ENCODE measurements at regions not wholly inside any gene's neighbourhood (a gene's known extent, or its start where the extent isn't known, plus 50 kb on each side); places are given as distances from the start of the nearest gene placed in this dataset.

- TF ChIP-seq CTCF (IDR thresholded peaks at IDR 0.05 in 2 of 3, conservative IDR thresholded peaks at IDR 0.05 in 1 of 3; ENCODE audit: control insufficient read depth in 2 of 3, extremely low read depth in 1 of 3, insufficient read depth in 1 of 3, low read depth in 3 of 3, low read length in 3 of 3): no peak
- no peak for TF ChIP-seq REST (IDR thresholded peaks at IDR 0.05; ENCODE audit: low read depth, low read length)
- TF ChIP-seq POLR2AphosphoS5 (IDR thresholded peaks at IDR 0.05; ENCODE audit: low read length): no peak
- TF ChIP-seq GABPA (IDR thresholded peaks at IDR 0.05; ENCODE audit: low read depth): no peak
- TF ChIP-seq RAD21 (IDR thresholded peaks at IDR 0.05; ENCODE audit: insufficient read depth, low read depth, low read length): no peak
- TF ChIP-seq POLR2A (IDR thresholded peaks at IDR 0.05; ENCODE audit: low read depth, low read length): no peak
These were observed 174.2 kb upstream of the TCERG1L start for GRCh38 chr10:131485732-131486131.
